Neural cell (in vitro differentiated cells): ENCODE measurements at regions not wholly inside any gene's neighbourhood (a gene's known extent, or its start where the extent isn't known, plus 50 kb on each side); places are given as distances from the start of the nearest gene placed in this dataset.

Source experiments
- CTCF ChIP-seq: fragments of 450-650 bp; IDR thresholded peaks from 2 replicates; pipeline ENCODE4 v1.5.1; 2014; ENCODE audit warnings: antibody characterized with exemption, mild to moderate bottlenecking, moderate library complexity; ENCODE audit not compliant: poor library complexity, severe bottlenecking
- POLR2AphosphoS5 ChIP-seq: IDR thresholded peaks from 2 replicates; pipeline ENCODE4 v1.6.1; 2012
- RAD21 ChIP-seq: fragments of 450-650 bp; conservative IDR thresholded peaks from 2 replicates; pipeline ENCODE4 v1.6.1; 2014; ENCODE audit warnings: antibody characterized with exemption, mild to moderate bottlenecking, moderate library complexity

GRCh38 chr3:55269636-55270035 is 217.5 kb downstream of the WNT5A start:
- TF ChIP-seq POLR2AphosphoS5 (no peak), CTCF (no peak), RAD21 (no peak)
